HepG2 (cell line): ENCODE measurements at regions not wholly inside any gene's neighbourhood (a gene's known extent, or its start where the extent isn't known, plus 50 kb on each side); places are given as distances from the start of the nearest gene placed in this dataset.

Experiments used
- ATRX ChIP-seq: sonication (generic); formaldehyde crosslinking; IDR thresholded peaks from 2 replicates; pipeline ENCODE4 v1.4.0; 2020; ENCODE audit warnings: missing genetic modification reagents, borderline replicate concordance
- CAMTA2 ChIP-seq: sonication (generic); formaldehyde crosslinking; IDR thresholded peaks from 2 replicates; pipeline ENCODE4 v1.4.0; 2020; ENCODE audit warnings: mild to moderate bottlenecking, missing genetic modification reagents, borderline replicate concordance
- KDM3A ChIP-seq: IDR thresholded peaks from 2 replicates; pipeline ENCODE4 v1.6.1; 2018; ENCODE audit warnings: low read depth, missing compliant biosample characterization
- MXI1 ChIP-seq: IDR thresholded peaks from 3 replicates; pipeline ENCODE4 v1.6.1; 2012; ENCODE audit warnings: low read depth, low read length, inconsistent platforms, borderline replicate concordance
- NFKBIZ ChIP-seq: IDR thresholded peaks from 2 replicates; pipeline ENCODE4 v1.6.1; 2018; ENCODE audit warnings: missing genetic modification reagents, missing compliant biosample characterization
- NRL ChIP-seq: sonication (generic); formaldehyde crosslinking; IDR thresholded peaks from 2 replicates; pipeline ENCODE4 v1.5.0; 2020; ENCODE audit warnings: missing genetic modification reagents, mild to moderate bottlenecking, moderate library complexity, borderline replicate concordance
- PTBP1 ChIP-seq: fragments of 200-400 bp; formaldehyde crosslinking; IDR thresholded peaks from 2 replicates; pipeline ENCODE4 v1.6.1; 2018; ENCODE audit warnings: low read length, low read depth; ENCODE audit not compliant: poor library complexity, severe bottlenecking
- TRIM24 ChIP-seq: sonication (generic); formaldehyde crosslinking; IDR thresholded peaks from 2 replicates; pipeline ENCODE4 v1.8.0; 2022; ENCODE audit warnings: mild to moderate bottlenecking, missing genetic modification reagents
- ZNF10 ChIP-seq: sonication (generic); formaldehyde crosslinking; IDR thresholded peaks from 2 replicates; pipeline ENCODE4 v1.4.0; 2020; ENCODE audit warnings: mild to moderate bottlenecking, low read depth, missing genetic modification reagents, borderline replicate concordance
- ZNF205 ChIP-seq: IDR thresholded peaks from 2 replicates; pipeline ENCODE4 v1.6.1; 2018; ENCODE audit warnings: missing biosample characterization, missing genetic modification reagents
- ZNF326 ChIP-seq: sonication (generic); formaldehyde crosslinking; IDR thresholded peaks from 2 replicates; pipeline ENCODE4 v1.4.0; 2020; ENCODE audit warnings: missing genetic modification reagents, borderline replicate concordance
- TF ChIP-seq, protein P1 (sequence below): sonication (generic); formaldehyde crosslinking; IDR thresholded peaks from 2 replicates; pipeline ENCODE4 v1.9.0; 2021; ENCODE audit warnings: missing genetic modification reagents, borderline replicate concordance
- TF ChIP-seq, protein P2 (sequence below): sonication (generic); formaldehyde crosslinking; IDR thresholded peaks from 2 replicates; pipeline ENCODE4 v1.5.1; 2020; ENCODE audit warnings: mild to moderate bottlenecking, moderate library complexity, missing genetic modification reagents
- TF ChIP-seq, protein P3 (sequence below): sonication (generic); formaldehyde crosslinking; IDR thresholded peaks from 2 replicates; pipeline ENCODE4 v1.5.1; 2020; ENCODE audit warnings: mild to moderate bottlenecking, missing genetic modification reagents
- TF ChIP-seq, protein P4 (sequence below): sonication (generic); formaldehyde crosslinking; IDR thresholded peaks from 2 replicates; pipeline ENCODE4 v1.4.0; 2020; ENCODE audit warnings: missing genetic modification reagents
- TF ChIP-seq, protein P5 (sequence below): IDR thresholded peaks from 2 replicates; pipeline ENCODE4 v1.6.1; 2016

DNA sequence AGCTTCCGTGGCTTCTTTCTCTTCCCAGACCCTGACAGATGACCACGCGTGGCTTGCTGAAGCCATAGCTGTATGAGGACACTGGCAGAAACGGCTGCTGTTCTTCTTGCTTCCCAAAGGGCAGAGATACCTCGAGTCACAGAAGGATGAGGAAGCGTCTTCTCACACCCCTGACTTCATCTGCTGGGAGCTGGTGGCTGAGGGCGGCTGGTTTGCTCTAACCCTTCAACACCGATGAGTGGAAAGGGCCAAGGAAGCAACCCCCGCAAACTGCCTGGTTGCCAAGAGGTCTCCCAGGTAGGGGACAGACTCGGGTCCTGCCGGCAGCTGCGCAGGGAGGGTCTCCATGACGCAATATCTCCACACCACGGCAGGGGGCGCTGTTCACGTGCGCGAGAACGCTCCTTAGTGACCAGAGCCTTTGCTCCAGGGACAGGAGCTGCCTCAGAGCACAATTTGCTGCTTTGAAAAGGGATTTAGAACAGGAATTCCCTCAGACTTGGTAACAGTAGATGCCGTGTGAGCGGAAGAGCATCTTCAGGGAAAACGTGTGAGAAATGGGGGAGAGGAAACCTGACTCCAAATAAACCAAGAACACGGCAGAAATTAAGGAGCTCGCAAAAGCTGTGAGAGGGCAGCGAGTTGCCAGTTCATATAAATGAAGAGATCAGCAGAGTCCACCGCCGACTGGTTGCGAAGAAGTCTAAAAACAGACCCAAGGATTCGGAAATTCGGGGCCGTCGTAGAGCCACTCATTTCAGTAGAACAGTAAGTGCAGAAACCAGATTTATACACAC is 80.2 kb downstream of the ERMARD start (continued):
- TF ChIP-seq, protein P1, sequence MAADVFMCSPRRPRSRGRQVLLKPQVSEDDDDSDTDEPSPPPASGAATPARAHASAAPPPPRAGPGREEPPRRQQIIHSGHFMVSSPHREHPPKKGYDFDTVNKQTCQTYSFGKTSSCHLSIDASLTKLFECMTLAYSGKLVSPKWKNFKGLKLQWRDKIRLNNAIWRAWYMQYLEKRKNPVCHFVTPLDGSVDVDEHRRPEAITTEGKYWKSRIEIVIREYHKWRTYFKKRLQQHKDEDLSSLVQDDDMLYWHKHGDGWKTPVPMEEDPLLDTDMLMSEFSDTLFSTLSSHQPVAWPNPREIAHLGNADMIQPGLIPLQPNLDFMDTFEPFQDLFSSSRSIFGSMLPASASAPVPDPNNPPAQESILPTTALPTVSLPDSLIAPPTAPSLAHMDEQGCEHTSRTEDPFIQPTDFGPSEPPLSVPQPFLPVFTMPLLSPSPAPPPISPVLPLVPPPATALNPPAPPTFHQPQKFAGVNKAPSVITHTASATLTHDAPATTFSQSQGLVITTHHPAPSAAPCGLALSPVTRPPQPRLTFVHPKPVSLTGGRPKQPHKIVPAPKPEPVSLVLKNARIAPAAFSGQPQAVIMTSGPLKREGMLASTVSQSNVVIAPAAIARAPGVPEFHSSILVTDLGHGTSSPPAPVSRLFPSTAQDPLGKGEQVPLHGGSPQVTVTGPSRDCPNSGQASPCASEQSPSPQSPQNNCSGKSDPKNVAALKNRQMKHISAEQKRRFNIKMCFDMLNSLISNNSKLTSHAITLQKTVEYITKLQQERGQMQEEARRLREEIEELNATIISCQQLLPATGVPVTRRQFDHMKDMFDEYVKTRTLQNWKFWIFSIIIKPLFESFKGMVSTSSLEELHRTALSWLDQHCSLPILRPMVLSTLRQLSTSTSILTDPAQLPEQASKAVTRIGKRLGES, result no peak
- TF ChIP-seq, protein P2, sequence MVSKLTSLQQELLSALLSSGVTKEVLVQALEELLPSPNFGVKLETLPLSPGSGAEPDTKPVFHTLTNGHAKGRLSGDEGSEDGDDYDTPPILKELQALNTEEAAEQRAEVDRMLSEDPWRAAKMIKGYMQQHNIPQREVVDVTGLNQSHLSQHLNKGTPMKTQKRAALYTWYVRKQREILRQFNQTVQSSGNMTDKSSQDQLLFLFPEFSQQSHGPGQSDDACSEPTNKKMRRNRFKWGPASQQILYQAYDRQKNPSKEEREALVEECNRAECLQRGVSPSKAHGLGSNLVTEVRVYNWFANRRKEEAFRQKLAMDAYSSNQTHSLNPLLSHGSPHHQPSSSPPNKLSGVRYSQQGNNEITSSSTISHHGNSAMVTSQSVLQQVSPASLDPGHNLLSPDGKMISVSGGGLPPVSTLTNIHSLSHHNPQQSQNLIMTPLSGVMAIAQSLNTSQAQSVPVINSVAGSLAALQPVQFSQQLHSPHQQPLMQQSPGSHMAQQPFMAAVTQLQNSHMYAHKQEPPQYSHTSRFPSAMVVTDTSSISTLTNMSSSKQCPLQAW (CRISPR knock-in tag), result peak; percentile 59; the same call in 1 of the 2 replicates
- 0 out of 2 replicates have a peak, but pooled peaks have one; percentile 30 for TF ChIP-seq NFKBIZ (CRISPR knock-in tag)
- TF ChIP-seq KDM3A (CRISPR knock-in tag), result 0 out of 2 replicates have a peak, but pooled peaks have one; percentile 61
- TF ChIP-seq, protein P3, sequence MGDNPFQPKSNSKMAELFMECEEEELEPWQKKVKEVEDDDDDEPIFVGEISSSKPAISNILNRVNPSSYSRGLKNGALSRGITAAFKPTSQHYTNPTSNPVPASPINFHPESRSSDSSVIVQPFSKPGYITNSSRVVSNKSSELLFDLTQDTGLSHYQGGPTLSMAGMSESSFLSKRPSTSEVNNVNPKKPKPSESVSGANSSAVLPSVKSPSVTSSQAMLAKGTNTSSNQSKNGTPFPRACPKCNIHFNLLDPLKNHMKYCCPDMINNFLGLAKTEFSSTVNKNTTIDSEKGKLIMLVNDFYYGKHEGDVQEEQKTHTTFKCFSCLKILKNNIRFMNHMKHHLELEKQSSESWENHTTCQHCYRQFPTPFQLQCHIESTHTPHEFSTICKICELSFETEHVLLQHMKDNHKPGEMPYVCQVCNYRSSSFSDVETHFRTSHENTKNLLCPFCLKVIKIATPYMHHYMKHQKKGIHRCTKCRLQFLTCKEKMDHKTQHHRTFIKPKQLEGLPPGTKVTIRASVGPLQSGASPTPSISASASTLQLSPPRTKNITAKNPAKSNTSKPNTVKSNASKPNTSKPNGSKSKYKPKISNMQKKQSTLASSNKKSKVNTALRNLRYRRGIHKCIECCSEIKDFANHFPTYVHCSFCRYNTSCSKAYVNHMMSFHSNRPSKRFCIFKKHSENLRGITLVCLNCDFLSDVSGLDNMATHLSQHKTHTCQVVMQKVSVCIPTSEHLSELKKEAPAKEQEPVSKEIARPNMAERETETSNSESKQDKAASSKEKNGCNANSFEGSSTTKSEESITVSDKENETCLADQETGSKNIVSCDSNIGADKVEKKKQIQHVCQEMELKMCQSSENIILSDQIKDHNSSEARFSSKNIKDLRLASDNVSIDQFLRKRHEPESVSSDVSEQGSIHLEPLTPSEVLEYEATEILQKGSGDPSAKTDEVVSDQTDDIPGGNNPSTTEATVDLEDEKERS (CRISPR knock-in tag), result peak; percentile 13; the same call in 1 of the 2 replicates
- TF ChIP-seq ZNF326, result no peak
- TF ChIP-seq ZNF10, result no peak
- peak; percentile 61 for TF ChIP-seq NRL (CRISPR knock-in tag)
- TF ChIP-seq PTBP1, result peak; percentile 76
- no peak for TF ChIP-seq TRIM24 (CRISPR knock-in tag)
- TF ChIP-seq ATRX (CRISPR knock-in tag), result no peak
- 0 out of 3 replicates have a peak, but pooled peaks have one; percentile 2 for TF ChIP-seq MXI1
- TF ChIP-seq, protein P4, sequence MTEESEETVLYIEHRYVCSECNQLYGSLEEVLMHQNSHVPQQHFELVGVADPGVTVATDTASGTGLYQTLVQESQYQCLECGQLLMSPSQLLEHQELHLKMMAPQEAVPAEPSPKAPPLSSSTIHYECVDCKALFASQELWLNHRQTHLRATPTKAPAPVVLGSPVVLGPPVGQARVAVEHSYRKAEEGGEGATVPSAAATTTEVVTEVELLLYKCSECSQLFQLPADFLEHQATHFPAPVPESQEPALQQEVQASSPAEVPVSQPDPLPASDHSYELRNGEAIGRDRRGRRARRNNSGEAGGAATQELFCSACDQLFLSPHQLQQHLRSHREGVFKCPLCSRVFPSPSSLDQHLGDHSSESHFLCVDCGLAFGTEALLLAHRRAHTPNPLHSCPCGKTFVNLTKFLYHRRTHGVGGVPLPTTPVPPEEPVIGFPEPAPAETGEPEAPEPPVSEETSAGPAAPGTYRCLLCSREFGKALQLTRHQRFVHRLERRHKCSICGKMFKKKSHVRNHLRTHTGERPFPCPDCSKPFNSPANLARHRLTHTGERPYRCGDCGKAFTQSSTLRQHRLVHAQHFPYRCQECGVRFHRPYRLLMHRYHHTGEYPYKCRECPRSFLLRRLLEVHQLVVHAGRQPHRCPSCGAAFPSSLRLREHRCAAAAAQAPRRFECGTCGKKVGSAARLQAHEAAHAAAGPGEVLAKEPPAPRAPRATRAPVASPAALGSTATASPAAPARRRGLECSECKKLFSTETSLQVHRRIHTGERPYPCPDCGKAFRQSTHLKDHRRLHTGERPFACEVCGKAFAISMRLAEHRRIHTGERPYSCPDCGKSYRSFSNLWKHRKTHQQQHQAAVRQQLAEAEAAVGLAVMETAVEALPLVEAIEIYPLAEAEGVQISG (CRISPR knock-in tag), result 0 out of 2 replicates have a peak, but pooled peaks have one; percentile 29
- no peak for TF ChIP-seq CAMTA2 (CRISPR knock-in tag)
- 0 out of 2 replicates have a peak, but pooled peaks have one; percentile 40 for TF ChIP-seq ZNF205
- TF ChIP-seq, protein P5, sequence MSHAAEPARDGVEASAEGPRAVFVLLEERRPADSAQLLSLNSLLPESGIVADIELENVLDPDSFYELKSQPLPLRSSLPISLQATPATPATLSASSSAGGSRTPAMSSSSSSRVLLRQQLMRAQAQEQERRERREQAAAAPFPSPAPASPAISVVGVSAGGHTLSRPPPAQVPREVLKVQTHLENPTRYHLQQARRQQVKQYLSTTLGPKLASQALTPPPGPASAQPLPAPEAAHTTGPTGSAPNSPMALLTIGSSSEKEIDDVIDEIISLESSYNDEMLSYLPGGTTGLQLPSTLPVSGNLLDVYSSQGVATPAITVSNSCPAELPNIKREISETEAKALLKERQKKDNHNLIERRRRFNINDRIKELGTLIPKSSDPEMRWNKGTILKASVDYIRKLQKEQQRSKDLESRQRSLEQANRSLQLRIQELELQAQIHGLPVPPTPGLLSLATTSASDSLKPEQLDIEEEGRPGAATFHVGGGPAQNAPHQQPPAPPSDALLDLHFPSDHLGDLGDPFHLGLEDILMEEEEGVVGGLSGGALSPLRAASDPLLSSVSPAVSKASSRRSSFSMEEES, result 0 out of 2 replicates have a peak, but pooled peaks have one; percentile 29
